Adrenal gland (tissue), 5 donors: ENCODE measurements at regions not wholly inside any gene's neighbourhood (a gene's known extent, or its start where the extent isn't known, plus 50 kb on each side); places are given as distances from the start of the nearest gene placed in this dataset.
"Not testable (repeated sequence)": the region's sequence is repeated elsewhere in the genome, so short reads cannot be mapped to it uniquely, and the experiment has no call there.

ENCODE experiments used
- CTCF ChIP-seq, 6 experiments: fragments of 450-650 bp in 4 of 6; fragments of 200-600 bp in 2 of 6; sonication (generic) in 1 of 6; IDR thresholded peaks; 1 replicate in 5 of 6; 2 replicates in 1 of 6; pipeline versions ENCODE4 v1.5.1 to v1.8.0; 2016 to 2021; ENCODE audit warnings: antibody characterized with exemption in 6 of 6, mild to moderate bottlenecking in 2 of 6, moderate library complexity in 1 of 6
- POLR2A ChIP-seq, 2 donors: fragments of 450-650 bp; IDR thresholded peaks; one replicate each; pipeline ENCODE4 v1.6.1; 2017; ENCODE audit warnings: antibody characterized with exemption in 2 of 2, mild to moderate bottlenecking in 2 of 2, moderate library complexity in 1 of 2
- donor health status: DM: no; HTN: no; CAD: no.

- TF ChIP-seq CTCF, POLR2A (IDR thresholded peaks at IDR 0.05): not testable (repeated sequence)
Measured at GRCh38 chr5:56397796-56398195, 164.7 kb upstream of the ANKRD55 start.
